OCI-LY7 (cell line): ENCODE measurements at regions not wholly inside any gene's neighbourhood (a gene's known extent, or its start where the extent isn't known, plus 50 kb on each side); places are given as distances from the start of the nearest gene placed in this dataset.

Experiments used
- BruUV-seq: library from RNA; stranded (reverse); fragments of 400-500 nt; replicated peaks from 2 replicates; lab custom pipeline; 2021; lab: Mats Ljungman, UMichigan
- CTCF ChIA-PET: fragments of 300-600 bp; sonication (Branson Sonifier 250); formaldehyde crosslinking; loops from one replicate; lab custom pipeline; 2022; ENCODE audit warnings: antibody characterized with exemption; ENCODE audit not compliant: unreplicated experiment; lab: Charles Lee
- POLR2A ChIA-PET: fragments of 300-600 bp; sonication (Branson Sonifier 250); formaldehyde crosslinking; loops from one replicate; lab custom pipeline; 2022; ENCODE audit warnings: antibody characterized with exemption; lab: Charles Lee
- DNase-seq: peaks from one replicate; pipeline ENCODE4 v3.0.0-alpha.2; 2015; ENCODE audit warnings: low spot score
- H2AFZ ChIP-seq: fragments of 200-600 bp; sonication (generic), shearing (Covaris generic); 2 replicates; pipeline ENCODE4 v1.6.1; 2014; ENCODE audit warnings: mild to moderate bottlenecking, antibody characterized with exemption, low read length, moderate library complexity
- H3K27ac ChIP-seq: fragments of 200-600 bp; sonication (generic); 2 replicates; pipeline ENCODE4 v1.5.1; 2014; ENCODE audit warnings: mixed run types, low read depth, mild to moderate bottlenecking, moderate library complexity, low read length, inconsistent platforms; ENCODE audit not compliant: poor library complexity, severe bottlenecking
- H3K36me3 ChIP-seq: fragments of 200-600 bp; sonication (generic); 2 replicates; pipeline ENCODE4 v1.6.1; 2014; ENCODE audit warnings: mild to moderate bottlenecking, antibody characterized with exemption, low read length, moderate library complexity, mixed read lengths; ENCODE audit not compliant: insufficient read depth
- H3K4me1 ChIP-seq: fragments of 200-600 bp; sonication (generic); 2 replicates; pipeline ENCODE4 v1.5.1; 2014; ENCODE audit warnings: mild to moderate bottlenecking, low read length; ENCODE audit not compliant: insufficient read depth, poor library complexity, severe bottlenecking
- H3K4me2 ChIP-seq: fragments of 200-600 bp; sonication (generic); 2 replicates; pipeline ENCODE4 v1.6.1; 2014; ENCODE audit warnings: mild to moderate bottlenecking, low read length
- H3K4me3 ChIP-seq: fragments of 200-600 bp; sonication (generic); 2 replicates; pipeline ENCODE4 v1.5.1; 2014; ENCODE audit warnings: mild to moderate bottlenecking, low read depth, low read length; ENCODE audit not compliant: poor library complexity, severe bottlenecking
- H3K79me2 ChIP-seq: fragments of 200-600 bp; sonication (generic); 2 replicates; pipeline ENCODE4 v1.6.1; 2016; ENCODE audit warnings: low read depth, mild to moderate bottlenecking, low read length, moderate library complexity, mixed read lengths; ENCODE audit not compliant: insufficient read depth
- H3K9me2 ChIP-seq: fragments of 200-600 bp; sonication (generic); 2 replicates; pipeline ENCODE4 v1.6.1; 2016; ENCODE audit warnings: mild to moderate bottlenecking, low read length, mixed read lengths; ENCODE audit not compliant: insufficient read depth
- H3K9me3 ChIP-seq: fragments of 200-600 bp; sonication (generic); 2 replicates; pipeline ENCODE4 v1.6.1; 2014; ENCODE audit warnings: mild to moderate bottlenecking, mixed run types, low read length, mixed read lengths
- H4K20me1 ChIP-seq: fragments of 200-600 bp; sonication (generic); 2 replicates; pipeline ENCODE4 v1.6.1; 2014; ENCODE audit warnings: mild to moderate bottlenecking, antibody characterized with exemption, low read length, moderate library complexity, mixed read lengths; ENCODE audit not compliant: insufficient read depth
- EZH2phosphoT487 ChIP-seq: fragments of 200-600 bp; sonication (generic); IDR thresholded peaks from 2 replicates; pipeline ENCODE4 v1.6.1; 2018; ENCODE audit warnings: low read depth, borderline replicate concordance, mild to moderate bottlenecking, mixed run types, antibody characterized with exemption, low read length, moderate library complexity, mixed read lengths
- intact Hi-C: fragments of 100-400 bp; cut with micrococcal nuclease; formaldehyde crosslinking; loops from one replicate; pipeline ENCODE4 v1.10.0; 2022; ENCODE audit not compliant: unreplicated experiment
- TF ChIP-seq, protein P1 (sequence below): fragments of 200-600 bp; sonication (generic); conservative IDR thresholded peaks from 2 replicates; pipeline ENCODE4 v1.5.1; 2014; ENCODE audit warnings: mild to moderate bottlenecking, antibody characterized with exemption, low read length, moderate library complexity, mixed read lengths

DNA sequence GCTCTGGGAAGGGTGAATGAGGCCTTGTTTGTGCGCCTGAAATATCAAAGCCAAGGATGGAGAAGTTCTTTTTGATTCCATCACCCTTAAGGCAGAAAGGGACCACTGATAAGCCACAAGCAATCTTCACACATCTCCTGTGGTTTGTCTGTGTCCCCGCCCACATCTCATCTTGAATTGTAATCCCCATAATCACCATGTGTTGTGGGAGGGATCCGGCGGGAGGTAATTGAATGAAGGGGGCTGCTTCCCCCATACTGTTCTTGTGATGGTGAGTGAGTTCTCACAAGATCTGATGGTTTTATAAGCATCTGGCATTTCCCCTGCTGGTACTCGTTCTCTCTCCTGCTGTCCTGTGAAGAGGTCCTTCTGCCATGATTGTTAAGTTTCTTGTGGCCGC lies 329.6 kb upstream of the RGMA start:
- Histone ChIP-seq H3K9me3 (no peaks in the 10 kb centered on the region), H3K36me3 (no peaks in the 10 kb centered on the region), H3K4me3 (no peak overlapping the region), H3K4me2 (no peak overlapping the region), H3K27ac (no peak overlapping the region), H2AFZ (no peak overlapping the region), H4K20me1 (no peaks in the 10 kb centered on the region), H3K9me2 (no peaks in the 10 kb centered on the region), H3K79me2 (no peaks in the 10 kb centered on the region), H3K4me1 (no peaks in the 10 kb centered on the region)
- POLR2A ChIA-PET: no interaction called here
- TF ChIP-seq, protein P1, sequence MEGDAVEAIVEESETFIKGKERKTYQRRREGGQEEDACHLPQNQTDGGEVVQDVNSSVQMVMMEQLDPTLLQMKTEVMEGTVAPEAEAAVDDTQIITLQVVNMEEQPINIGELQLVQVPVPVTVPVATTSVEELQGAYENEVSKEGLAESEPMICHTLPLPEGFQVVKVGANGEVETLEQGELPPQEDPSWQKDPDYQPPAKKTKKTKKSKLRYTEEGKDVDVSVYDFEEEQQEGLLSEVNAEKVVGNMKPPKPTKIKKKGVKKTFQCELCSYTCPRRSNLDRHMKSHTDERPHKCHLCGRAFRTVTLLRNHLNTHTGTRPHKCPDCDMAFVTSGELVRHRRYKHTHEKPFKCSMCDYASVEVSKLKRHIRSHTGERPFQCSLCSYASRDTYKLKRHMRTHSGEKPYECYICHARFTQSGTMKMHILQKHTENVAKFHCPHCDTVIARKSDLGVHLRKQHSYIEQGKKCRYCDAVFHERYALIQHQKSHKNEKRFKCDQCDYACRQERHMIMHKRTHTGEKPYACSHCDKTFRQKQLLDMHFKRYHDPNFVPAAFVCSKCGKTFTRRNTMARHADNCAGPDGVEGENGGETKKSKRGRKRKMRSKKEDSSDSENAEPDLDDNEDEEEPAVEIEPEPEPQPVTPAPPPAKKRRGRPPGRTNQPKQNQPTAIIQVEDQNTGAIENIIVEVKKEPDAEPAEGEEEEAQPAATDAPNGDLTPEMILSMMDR: no peak
- TF ChIP-seq EZH2phosphoT487: no peak
- BruUV-seq: no TSS peak
- intact Hi-C loops: no loop called here
- CTCF ChIA-PET: no interaction called here
- no peak for DNase-seq

DNA sequence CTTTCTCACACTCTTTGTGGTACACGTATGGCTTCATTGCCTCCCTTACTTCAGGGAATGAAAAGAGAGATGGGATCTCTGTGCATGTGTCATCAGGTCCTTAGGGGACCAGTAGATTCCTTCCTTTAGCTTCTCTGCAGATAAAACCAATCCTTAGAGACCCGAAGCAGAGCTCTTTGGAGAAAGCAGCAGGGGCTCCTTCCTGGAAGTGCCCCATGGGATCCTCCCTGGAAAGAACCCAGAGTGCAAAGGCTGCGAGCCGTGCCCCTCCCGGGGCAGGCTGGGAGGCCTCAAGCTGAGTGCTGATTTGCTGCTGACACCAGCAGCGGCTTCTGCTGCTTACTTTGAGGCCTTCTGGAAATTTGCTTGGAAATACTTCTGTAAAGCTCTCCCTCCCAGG lies 328.6 kb upstream of the RGMA start:
- intact Hi-C loops: no loop called here
- BruUV-seq: no TSS peak
- Histone ChIP-seq H3K4me2 (no peak overlapping the region), H2AFZ (no peak overlapping the region), H3K4me1 (no peaks in the 10 kb centered on the region), H4K20me1 (no peaks in the 10 kb centered on the region), H3K9me2 (no peaks in the 10 kb centered on the region), H3K9me3 (no peaks in the 10 kb centered on the region), H3K79me2 (no peaks in the 10 kb centered on the region), H3K4me3 (no peak overlapping the region), H3K36me3 (no peaks in the 10 kb centered on the region), H3K27ac (no peak overlapping the region)
- CTCF ChIA-PET: no interaction called here
- DNase-seq: no peak
- POLR2A ChIA-PET: no interaction called here
- TF ChIP-seq, protein P1: no peak
- TF ChIP-seq EZH2phosphoT487: no peak

- intact Hi-C loops: no loop called here
- CTCF ChIA-PET: no interaction called here
- no TSS peak for BruUV-seq
- Histone ChIP-seq H3K27ac (no peak overlapping the region), H3K4me3 (no peak overlapping the region), H3K9me2 (no peaks in the 10 kb centered on the region), H3K79me2 (no peaks in the 10 kb centered on the region), H3K36me3 (no peaks in the 10 kb centered on the region), H4K20me1 (no peaks in the 10 kb centered on the region), H3K4me2 (no peak overlapping the region), H3K9me3 (no peaks in the 10 kb centered on the region), H2AFZ (no peak overlapping the region), H3K4me1 (no peaks in the 10 kb centered on the region)
- DNase-seq: no peak
- TF ChIP-seq, protein P1: no peak
- POLR2A ChIA-PET: no interaction called here
These were observed 328.1 kb upstream of the RGMA start for GRCh38 chr15:93417156-93417555.
